CD4-positive, alpha-beta T cell treated with Interleukin-2 at 100 ng/mL for 4 hours (primary cell): ENCODE measurements at regions not wholly inside any gene's neighbourhood (a gene's known extent, or its start where the extent isn't known, plus 50 kb on each side); places are given as distances from the start of the nearest gene placed in this dataset.

ENCODE experiments used
- DNase-seq: peaks from one replicate; pipeline ENCODE4 v3.0.0-alpha.2; 2020; ENCODE audit warnings: low spot score

DNA sequence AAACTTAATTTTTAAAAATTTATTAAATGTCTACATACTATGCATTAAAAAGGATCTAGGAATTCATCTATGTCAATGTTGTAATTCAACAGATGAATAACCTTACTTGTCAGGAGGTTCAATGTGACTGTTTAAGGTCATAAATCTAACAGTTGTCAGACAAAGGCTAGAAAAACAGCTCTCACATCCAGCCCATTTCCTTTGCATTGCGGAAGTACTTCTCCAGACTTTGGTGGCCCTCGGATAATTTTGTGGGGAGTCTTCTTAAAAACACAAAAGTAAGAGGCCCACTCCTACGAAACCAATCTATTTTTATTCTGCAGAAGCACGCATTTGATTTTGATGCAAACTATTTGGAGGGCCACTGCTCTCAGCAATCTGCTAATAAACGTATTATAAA lies 122.6 kb upstream of the CHRM3 start:
- DNase-seq = no peak

DNA sequence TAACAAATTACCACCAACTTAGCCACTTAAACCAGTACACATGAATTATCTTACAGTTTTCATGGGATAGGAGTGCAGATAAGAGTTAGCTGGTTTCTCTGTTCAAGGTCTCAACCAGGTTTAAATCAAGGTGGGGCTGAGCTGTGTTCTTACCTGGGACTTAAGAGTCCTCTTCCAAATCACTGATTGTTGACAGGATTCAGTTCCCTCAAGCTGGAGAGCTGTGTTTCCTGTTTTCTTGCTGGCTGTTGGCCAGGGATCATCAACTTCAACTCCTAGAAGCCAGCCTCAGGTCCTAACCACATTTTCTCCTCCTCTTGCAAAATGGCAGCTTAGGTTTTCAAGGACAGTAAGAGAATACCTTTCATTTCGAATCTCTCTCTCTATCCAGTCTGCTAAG lies 123.8 kb upstream of the CHRM3 start:
- DNase-seq = no peak

DNA sequence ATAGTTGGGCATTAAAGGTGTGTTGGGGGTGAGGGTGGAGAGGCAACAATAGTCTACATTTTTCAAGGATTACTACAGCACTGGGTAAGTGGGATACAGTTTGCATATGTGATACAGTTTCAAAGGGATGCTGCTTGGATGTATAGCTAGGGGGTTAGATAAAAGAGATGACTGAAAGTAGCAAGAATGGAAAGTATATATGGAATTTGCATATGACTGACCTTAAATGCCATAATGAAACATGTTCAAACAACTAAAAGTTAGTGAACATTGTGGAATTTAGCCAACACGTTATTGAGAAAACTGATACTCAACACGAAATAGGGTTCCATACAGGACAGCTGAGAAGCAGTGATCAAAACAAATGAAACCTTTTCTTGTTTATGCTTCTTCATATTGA lies 124.8 kb upstream of the CHRM3 start:
- DNase-seq = no peak

DNA sequence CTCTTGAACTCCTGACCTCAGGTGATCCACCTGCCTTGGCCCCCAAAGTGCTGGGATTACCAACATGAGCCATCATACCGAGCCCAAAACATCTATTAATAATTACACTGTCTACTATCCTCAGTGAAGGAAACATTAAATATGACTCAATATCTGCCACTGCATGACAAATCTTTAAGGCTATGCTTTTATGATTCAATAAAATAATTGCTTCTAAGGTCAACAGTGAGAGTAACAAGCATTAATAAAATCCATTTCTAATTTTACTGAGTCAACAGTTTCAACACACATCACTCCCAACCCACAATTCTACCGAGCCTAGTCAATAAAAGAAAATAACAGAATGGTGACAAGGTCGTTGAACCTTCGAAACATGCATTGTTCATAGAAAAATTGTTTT lies 125.5 kb upstream of the CHRM3 start:
- no peak for DNase-seq

DNA sequence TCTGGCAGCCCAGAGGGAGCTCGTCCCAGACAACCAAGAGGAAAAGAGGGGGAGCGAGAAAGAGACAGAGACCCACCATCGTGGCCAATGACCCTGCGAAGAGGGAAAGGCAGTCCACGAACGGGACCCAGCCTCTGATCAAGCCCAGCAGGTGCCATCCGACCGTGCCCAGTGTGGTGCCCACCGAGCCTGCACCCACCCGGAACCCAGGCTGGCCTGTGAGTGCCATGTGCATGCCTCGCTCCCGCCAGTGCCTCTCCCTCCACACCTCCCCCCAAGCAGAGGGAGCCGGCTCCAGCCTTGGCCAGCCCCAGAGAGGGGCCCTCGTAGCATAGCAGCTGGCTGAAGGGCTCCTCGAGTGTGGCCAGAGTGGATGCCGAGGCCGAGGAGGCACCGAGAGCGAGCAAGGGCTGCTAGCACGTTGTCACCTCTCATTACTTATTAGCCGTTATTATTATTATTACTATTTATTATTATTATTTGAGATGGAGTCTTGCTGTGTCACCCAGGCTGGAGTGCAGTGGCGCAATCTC lies 130.7 kb upstream of the CHRM3 start:
- DNase-seq = no peak

DNA sequence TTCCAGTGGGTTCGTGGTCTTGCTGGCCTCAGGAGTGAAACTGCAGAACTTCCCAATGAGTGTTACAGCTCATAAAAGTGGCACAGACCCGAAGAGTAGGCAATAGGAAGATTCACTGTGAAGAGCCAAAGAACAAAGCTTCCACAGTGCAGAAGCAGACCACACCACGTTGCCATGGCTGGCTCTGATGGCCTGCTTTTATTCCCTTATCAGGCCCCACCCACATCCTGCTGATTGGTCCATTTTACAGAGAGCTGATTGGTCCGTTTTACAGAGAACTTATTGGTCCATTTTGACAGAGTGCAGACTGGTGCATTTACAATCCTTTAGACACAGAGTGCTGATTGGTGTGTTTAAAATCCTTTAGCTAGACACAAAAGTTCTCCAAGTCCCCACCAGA lies 131.4 kb upstream of the CHRM3 start:
- no peak for DNase-seq

DNA sequence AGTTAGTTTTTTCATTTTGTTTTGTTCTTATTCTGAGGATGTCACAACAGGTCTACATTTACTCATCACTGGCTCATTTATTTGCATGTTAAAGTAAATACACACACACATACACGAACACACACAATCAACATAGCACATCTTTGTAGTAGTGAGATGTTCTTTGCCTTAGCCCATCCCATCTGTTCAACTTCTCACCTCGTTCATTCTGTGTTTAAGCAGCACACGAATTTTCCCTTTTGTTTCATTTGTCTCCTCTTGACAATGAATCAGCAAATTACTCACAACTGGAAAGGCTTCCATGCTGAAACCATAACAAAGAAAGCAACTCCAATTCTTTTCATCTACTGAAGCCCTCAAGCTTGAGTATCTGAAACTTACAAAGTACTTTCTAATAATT lies 133.3 kb upstream of the CHRM3 start:
- no peak for DNase-seq

DNA sequence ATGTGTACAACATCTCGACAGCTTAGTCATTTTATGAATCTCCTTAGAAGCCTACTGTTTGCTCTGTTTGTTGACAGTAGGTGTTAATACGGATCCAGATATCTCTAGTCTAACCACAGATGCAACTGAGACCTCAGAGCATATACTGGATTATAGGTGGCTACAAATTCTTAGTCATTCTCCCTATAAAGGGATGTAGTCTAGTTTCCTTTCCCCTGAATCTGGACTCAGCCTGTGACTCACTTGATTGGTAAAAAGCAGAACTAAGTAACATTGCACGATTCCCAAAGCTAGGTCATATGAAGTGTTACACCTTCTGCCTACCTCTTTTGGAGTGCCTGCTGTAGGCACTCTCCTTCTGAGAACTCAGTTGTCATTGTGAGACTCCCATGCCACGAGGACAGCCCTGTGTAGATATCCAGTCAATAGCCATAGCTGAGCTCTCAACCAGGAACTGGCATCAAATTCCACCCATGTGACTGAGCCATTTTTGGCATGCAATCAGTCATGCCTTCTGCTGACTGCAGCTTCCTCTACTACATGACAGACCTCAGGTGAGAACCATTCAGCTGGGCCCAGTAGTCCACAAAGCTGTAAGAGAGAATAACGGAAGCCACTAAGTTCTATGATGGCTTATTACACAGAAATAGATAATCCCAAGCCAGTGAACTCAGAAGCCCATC lies 135.9 kb upstream of the CHRM3 start:
- no peak for DNase-seq

DNA sequence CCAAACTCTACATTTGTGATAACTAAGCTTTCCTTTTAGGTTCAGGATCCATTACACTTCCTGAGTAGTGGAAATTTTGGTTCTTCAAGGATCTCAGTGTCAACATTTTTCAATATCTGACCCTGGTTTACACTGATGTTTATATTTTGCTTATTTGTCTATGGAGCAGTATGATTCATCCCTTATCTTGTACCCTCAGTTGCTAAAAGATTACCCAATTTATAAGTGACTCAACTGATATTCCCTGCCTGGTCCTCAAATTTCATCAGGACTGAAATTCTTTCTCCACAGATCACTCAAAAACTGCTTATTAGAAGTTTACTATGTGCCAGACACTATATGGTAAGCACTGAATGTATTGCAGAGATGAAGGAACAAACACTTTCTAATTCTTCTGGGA lies 139.1 kb upstream of the CHRM3 start:
- DNase-seq = no peak

DNA sequence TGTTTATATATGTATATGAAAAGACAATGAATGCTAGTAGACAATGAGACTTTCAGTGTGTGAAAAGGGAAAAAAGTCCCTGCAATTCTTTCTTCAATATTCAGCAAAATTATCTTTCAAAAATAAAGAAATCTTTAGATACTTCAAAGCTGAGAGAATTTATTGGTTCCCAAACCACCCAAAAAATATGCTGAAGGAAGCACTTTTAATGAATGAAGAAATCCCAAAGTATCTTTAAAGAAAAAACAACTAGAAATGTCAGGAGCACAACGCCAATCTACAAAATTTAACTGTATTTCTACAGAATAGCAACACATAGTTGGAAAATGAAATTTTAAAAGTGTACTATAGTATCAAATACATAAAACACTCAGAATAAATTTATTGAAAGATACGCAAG lies 142.3 kb upstream of the CHRM3 start:
- no peak for DNase-seq

DNA sequence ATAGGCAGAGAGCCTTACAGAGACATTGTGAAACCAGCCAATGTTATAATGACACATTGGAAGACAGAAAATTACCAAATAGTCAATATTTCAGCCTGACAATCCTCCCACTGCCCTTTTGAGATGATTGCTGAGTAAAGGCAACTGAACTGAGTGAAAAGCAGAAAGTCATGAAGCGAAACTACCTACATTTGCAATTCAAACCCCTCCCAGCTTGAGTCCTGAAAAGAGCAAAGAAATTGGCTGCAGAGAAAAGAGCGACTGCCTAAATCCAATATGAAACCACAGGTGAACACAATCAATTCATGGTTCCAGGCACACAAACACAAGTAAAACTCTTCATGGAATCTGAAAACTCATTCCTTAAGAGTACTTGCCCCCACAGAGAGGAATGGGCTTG lies 143.4 kb upstream of the CHRM3 start:
- DNase-seq = no peak

DNA sequence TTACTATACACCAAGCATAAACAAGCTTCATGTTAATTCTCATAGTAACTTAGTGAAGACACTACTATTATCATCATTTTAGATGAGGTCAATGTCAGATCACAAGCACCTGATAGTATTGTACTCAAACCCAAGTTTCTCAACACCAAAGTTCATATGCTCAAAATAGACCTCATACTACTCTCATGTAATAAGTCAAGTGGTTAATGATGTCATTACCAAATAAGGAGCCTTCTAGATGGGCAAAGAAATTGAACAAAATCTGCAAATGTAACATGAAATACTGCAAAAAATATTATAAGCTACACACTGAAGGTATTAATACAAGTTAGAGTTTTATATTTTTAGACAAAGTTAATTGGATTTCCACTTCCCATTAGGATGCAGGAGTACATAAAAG lies 144.0 kb upstream of the CHRM3 start:
- DNase-seq = no peak

DNA sequence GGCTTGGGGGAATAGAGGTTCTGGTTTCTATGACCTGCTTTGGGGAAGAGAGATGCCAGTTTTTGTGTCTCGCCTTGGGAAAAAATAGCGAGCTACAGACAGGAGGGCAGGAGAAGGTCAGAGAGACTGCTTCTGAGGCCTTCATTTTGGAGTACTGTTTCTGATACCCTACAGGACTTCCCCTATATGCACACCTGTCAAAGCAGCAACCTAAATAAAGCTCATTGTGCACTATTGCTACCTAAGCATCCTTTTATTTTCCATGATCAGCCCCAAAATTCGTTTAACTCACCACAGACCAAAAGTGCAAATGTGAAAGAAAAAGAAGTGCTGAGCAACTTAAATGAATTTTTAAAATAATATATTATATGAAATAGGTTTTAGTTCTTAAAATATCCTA lies 145.6 kb upstream of the CHRM3 start:
- no peak for DNase-seq

DNA sequence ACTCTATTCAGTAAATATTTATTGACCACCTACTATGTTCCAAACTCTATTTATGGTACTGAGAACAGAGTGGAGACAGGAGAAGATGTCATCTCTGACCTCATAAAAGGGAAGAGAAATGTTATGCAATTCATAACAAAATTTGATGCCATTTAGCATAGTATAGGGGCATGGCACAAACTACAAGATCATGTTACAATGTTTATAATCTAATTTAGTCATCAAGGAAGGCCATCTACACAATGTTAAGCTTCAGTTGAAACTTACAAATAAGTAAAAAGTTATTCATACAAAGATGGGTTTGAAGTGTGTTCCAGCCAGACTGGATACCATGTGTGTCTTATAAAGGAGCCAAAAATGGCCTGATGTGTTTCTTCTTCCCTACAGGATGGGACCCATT lies 146.8 kb upstream of the CHRM3 start:
- DNase-seq = no peak

DNA sequence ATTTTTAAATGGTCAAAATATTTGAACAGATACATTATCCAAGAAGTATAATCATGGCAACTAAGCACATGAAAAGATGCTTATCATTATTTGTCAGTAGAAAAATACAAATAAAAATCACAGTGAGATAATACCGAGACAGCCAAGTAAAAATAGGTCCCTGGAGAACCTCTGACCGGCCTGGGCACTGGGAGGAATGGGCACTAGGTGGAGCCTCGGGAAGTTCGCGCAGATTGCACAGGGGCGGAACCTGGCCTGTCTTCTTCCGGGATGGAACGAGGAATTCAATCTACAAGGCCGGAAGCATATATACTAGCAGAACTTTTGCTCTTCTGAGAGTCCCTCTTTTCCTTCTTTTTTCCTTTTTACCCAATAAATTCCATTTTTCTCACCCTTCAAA lies 148.5 kb upstream of the CHRM3 start:
- DNase-seq = no peak

DNA sequence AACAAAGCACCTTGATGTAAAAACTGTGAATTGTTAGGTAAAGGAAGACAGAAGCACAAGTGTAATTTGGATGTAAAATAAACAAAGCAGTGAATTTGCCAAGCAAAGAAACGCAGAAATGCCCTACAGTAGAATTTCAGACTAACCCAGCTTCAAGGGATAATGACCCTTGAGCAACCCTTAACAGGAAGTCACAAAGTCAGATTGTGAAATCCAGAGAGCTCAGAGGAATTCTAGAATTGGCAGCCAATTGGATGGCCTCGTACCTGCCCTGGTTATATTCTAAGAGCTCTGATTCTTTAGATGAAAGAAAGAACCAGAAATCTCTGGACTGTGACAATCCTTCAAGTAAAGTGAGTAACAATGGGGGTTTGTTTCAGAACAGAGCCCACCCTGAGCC lies 152.7 kb upstream of the CHRM3 start:
- DNase-seq = no peak

DNA sequence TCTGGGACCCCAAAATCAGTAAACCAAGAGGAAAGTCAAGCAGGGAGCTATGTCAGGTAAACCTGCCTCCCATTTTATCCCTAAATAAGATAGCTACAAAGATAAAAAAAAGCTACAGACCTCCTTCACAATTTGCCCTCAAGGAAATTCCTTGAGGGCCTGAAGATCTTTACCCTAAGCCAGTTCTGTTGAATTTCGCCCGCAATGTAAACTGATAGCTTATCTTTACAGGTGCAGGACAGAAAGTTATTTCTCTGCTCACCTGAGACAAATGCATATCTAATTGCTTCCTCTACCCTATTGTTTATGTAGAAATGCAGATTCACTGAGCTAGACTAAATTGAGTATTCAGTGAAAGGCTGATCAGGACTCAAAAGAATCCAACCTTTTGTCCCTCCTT lies 153.4 kb upstream of the CHRM3 start:
- no peak for DNase-seq

DNA sequence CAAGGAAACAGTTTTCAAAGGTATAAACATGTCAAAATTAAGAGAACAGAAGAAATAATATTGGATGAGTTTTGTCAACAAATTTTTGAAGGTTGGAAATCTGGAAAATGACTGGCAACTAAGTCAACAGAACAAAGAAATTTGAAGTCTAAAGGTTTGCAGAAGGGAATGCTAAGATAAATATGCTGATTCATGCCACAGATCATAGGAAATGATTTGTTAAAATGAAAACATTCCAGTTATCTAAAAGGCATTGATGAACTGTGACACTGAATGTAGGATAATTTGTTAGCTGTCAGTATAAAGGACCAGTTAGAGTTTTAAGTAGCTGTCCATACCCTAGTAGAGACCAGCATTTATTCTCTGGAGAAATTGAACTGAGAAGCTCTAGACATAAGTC lies 157.9 kb upstream of the CHRM3 start:
- DNase-seq = no peak

DNA sequence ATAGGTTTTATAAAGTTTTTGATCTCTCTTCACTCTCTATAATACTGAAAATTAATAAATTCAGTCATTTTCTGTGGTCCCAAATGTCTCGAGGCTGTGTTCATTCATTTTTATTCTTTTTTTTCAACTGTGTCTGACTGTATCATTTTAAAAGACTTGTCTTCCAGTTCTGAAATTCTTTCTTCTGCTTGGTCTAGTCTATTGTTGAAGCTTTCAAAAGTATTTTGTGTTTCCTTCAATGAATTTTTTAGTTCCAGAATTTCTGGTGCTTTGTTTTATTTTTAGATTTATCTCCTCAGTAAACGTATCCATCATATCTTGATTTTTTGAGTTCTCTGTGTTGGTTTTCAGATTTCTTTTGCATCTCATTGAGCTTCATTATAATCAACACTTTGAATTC lies 161.0 kb upstream of the CHRM3 start:
- no peak for DNase-seq

DNA sequence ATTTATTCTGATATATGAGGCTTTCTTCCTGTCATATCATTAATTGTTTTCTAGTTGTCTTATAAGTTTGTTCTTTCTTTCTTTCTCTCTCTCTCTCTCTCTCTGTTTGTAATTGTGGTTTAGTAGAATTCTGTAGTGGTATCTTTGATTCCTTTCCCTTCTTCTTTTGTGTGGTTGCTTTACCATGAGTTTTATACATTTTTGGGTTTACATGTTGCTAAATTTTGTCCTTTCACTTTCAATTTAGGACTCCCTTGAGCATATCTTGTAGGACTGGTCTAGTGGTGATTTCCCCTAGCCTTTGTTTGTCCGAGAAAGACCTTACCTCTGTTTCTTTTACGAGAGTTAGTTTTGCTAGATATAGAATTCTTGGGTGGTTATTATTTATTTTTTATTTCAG lies 162.3 kb upstream of the CHRM3 start:
- no peak for DNase-seq

DNA sequence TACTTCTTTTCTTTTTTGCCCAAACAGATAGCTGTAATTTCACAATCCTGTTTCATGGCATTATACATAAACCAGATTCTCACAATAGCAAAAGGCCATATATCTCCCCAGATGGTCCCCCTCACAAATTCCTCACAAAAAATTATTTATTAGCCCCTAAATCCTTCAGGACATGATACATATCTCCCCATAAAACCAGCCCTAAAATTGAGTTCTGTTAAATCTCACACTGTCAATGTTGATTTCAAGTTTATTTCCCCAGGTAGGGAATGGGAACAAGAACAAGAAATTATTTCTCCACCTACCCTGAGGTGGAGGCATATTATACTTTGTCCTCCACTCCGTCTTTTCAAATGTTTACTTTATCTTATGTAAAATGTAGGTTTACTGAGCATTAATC lies 163.4 kb upstream of the CHRM3 start:
- no peak for DNase-seq

DNA sequence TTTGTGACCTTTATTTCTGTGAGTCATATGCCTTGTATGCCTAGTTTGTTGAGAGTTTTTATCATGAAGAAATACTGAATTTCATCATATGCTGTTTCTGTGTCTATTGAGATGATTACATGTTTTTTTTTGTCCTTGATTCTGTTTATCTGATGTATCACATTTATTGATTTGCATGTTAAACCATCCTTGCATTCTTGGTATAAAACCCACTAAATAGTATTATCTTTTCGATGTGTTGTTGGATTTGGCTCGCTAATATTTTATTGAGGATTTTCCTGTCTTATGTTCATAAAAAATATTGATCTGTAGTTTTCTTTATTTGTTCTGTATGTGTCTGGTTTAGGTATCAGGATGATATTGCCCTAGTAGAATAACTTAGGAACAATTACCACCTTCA lies 164.7 kb upstream of the CHRM3 start:
- DNase-seq = no peak

DNA sequence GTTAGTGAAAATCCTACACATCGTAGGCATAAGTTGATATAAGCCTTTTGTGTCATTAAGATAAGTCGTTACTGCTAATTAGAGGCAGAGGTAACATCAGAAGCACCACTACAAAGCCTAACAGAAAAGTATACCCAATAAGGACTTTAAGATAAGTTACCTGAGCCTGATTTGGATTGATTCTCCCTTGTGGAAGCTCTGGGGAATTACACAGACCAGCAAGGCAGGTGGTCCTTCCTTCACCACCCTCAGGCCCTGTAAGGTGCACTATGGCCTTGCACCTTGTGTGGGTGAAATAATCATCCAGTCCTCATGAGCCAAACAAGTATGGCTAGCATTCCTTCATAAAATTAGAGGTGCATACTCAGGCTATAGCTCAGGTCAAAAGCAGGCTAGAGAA lies 166.7 kb upstream of the CHRM3 start:
- no peak for DNase-seq

DNA sequence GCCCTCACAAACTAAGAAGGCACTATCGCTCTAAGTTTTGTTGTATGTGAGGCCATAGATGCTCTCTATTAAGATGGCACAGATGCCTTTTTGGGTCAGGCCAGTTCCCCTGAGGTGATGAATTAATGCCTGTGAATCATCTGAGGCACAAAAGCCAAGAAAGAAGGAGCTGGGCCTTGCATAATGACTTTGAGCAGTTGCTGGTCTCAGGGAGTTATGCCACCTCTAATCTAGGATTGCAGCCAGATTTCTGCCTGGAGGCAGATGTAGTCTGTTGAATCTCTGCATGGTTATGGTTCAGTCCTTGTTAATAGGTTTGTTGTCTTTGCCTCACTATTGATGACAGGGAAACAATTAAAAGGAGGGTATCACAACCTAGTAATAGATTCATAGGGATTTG lies 168.1 kb upstream of the CHRM3 start:
- DNase-seq = no peak

DNA sequence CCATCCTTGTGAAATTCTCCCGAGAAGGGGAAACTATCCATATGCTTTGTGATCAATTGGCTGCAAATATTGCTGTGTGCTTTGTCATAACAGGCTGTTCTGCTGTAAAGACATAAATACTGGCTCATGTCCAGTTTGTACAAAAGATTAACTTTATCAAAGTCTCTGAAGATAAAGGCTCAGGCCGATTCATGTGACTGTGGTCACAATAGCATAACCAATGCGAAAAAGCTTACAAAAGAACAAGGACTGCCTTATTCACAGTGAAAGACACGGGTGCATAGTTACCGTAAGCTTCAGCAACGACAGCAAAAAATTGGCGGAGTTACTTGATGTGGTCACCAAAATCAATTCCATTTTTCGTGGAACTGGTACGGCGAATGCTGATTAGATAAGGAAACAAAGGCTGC lies 173.6 kb upstream of the CHRM3 start:
- no peak for DNase-seq
